IMR-90 (cell line): ENCODE measurements at regions not wholly inside any gene's neighbourhood (a gene's known extent, or its start where the extent isn't known, plus 50 kb on each side); places are given as distances from the start of the nearest gene placed in this dataset.

Source experiments
- ATAC-seq: fragments of 200-7000 bp; cut with Tn5 transposase; 2 replicates; pipeline ENCODE4 v1.9.1; 2020; ENCODE audit warnings: low read depth, mild to moderate bottlenecking, moderate library complexity
- BruUV-seq: library from RNA; stranded (reverse); fragments of 400-500 nt; replicated peaks from 2 replicates; lab custom pipeline; 2021; lab: Mats Ljungman, UMichigan
- CTCF ChIA-PET: fragments of 300-600 bp; formaldehyde crosslinking; extraction: SDS; loops from one replicate; lab custom pipeline; 2021; ENCODE audit warnings: antibody characterized with exemption; lab: Yijun Ruan, JAX
- POLR2A ChIA-PET: fragments of 300-600 bp; sonication (Branson Sonifier 250); formaldehyde crosslinking; loops from one replicate; lab custom pipeline; 2022; ENCODE audit warnings: antibody characterized with exemption; ENCODE audit not compliant: unreplicated experiment; lab: Charles Lee
- DNase-seq: peaks from one replicate; pipeline ENCODE4 v3.0.0; 2013
- H2AFZ ChIP-seq: replicated peaks from 2 replicates; pipeline ENCODE3; 2013; ENCODE audit warnings: low read length, mild to moderate bottlenecking; ENCODE audit not compliant: poor library complexity
- H2AK5ac ChIP-seq: 2 replicates; pipeline ENCODE4 v1.6.1; 2013; ENCODE audit warnings: low read depth, low read length, inconsistent platforms
- H2AK9ac ChIP-seq: replicated peaks from 2 replicates; pipeline ENCODE3; 2013; ENCODE audit warnings: mild to moderate bottlenecking, low read depth, low read length, moderate library complexity; ENCODE audit not compliant: poor library complexity
- H2BK120ac ChIP-seq: 2 replicates; pipeline ENCODE4 v1.6.1; 2013; ENCODE audit warnings: low read depth, low read length, inconsistent platforms
- H2BK15ac ChIP-seq: 3 replicates; pipeline ENCODE4 v1.6.1; 2013; ENCODE audit warnings: low read depth, low read length, inconsistent platforms
- H2BK20ac ChIP-seq: 2 replicates; pipeline ENCODE4 v1.6.1; 2013; ENCODE audit warnings: low read depth, mild to moderate bottlenecking, inconsistent platforms, low read length, moderate library complexity
- H2BK5ac ChIP-seq: 2 replicates; pipeline ENCODE4 v1.6.1; 2013; ENCODE audit warnings: mild to moderate bottlenecking, low read depth, low read length, inconsistent platforms; ENCODE audit not compliant: poor library complexity, severe bottlenecking
- H3K14ac ChIP-seq: replicated peaks from 2 replicates; pipeline ENCODE4 v1.6.1; 2013; ENCODE audit warnings: low read depth, low read length, inconsistent platforms
- H3K18ac ChIP-seq: 2 replicates; pipeline ENCODE4 v1.6.1; 2013; ENCODE audit warnings: low read depth, low read length, control low read depth
- H3K23ac ChIP-seq: 2 replicates; pipeline ENCODE4 v1.6.1; 2013; ENCODE audit warnings: low read depth, low read length, inconsistent platforms
- H3K27ac ChIP-seq: 2 replicates; pipeline ENCODE4 v1.5.1; 2013; ENCODE audit warnings: mild to moderate bottlenecking, control low read depth, low read length; ENCODE audit not compliant: insufficient read depth
- H3K27me3 ChIP-seq: 2 replicates; pipeline ENCODE4 v1.6.1; 2013; ENCODE audit warnings: low read length; ENCODE audit not compliant: control insufficient read depth, insufficient read depth
- H3K36me3 ChIP-seq: 2 replicates; pipeline ENCODE4 v1.6.1; 2013; ENCODE audit warnings: low read length, mixed read lengths; ENCODE audit not compliant: control insufficient read depth, insufficient read depth
- H3K4ac ChIP-seq: 2 replicates; pipeline ENCODE4 v1.6.1; 2013; ENCODE audit warnings: low read depth, low read length, inconsistent platforms
- H3K4me1 ChIP-seq: 2 replicates; pipeline ENCODE4 v1.6.1; 2013; ENCODE audit warnings: low read length, mixed read lengths; ENCODE audit not compliant: control insufficient read depth, insufficient read depth
- H3K4me2 ChIP-seq: 2 replicates; pipeline ENCODE4 v1.6.1; 2013; ENCODE audit warnings: low read depth, mild to moderate bottlenecking, control low read depth, low read length, moderate library complexity
- H3K4me3 ChIP-seq: 2 replicates; pipeline ENCODE4 v1.5.1; 2013; ENCODE audit warnings: low read depth, mild to moderate bottlenecking, control low read depth, low read length, moderate library complexity; ENCODE audit not compliant: insufficient read depth
- H3K56ac ChIP-seq: 2 replicates; pipeline ENCODE4 v1.6.1; 2013; ENCODE audit warnings: low read length, inconsistent platforms; ENCODE audit not compliant: insufficient read depth; ENCODE audit errors: extremely low read depth
- H3K79me1 ChIP-seq, 2 experiments: 2 replicates each; pipeline ENCODE4 v1.6.1; 2013; ENCODE audit warnings: low read length in 2 of 2, inconsistent platforms in 1 of 2, low read depth in 1 of 2
- H3K9ac ChIP-seq: 2 replicates; pipeline ENCODE4 v1.6.1; 2013; ENCODE audit warnings: low read depth, low read length, control low read depth
- H3K9me1 ChIP-seq: 2 replicates; pipeline ENCODE4 v1.6.1; 2013; ENCODE audit warnings: low read length, inconsistent platforms; ENCODE audit not compliant: insufficient read depth
- H3K9me3 ChIP-seq: 2 replicates; pipeline ENCODE4 v1.6.1; 2013; ENCODE audit warnings: low read length; ENCODE audit not compliant: control insufficient read depth, insufficient read depth
- H4K20me1 ChIP-seq: 2 replicates; pipeline ENCODE4 v1.6.1; 2013; ENCODE audit warnings: low read length, inconsistent platforms; ENCODE audit not compliant: insufficient read depth
- H4K5ac ChIP-seq: 2 replicates; pipeline ENCODE4 v1.6.1; 2013; ENCODE audit warnings: mild to moderate bottlenecking, low read depth, low read length, control low read depth
- H4K8ac ChIP-seq, 2 experiments: 2 replicates each; pipeline ENCODE4 v1.6.1; 2013; ENCODE audit warnings: low read depth in 2 of 2, low read length in 2 of 2, control low read depth in 1 of 2, inconsistent platforms in 1 of 2
- H4K91ac ChIP-seq: 2 replicates; pipeline ENCODE4 v1.6.1; 2013; ENCODE audit warnings: low read depth, low read length, inconsistent platforms; ENCODE audit not compliant: insufficient read depth
- CEBPB ChIP-seq: IDR thresholded peaks from 2 replicates; pipeline ENCODE4 v1.6.1; 2012; ENCODE audit warnings: low read depth, low read length, improper control_type of control experiment
- MAFK ChIP-seq: IDR thresholded peaks from 2 replicates; pipeline ENCODE4 v1.6.1; 2012; ENCODE audit warnings: low read depth, low read length, improper control_type of control experiment
- MAZ ChIP-seq: IDR thresholded peaks from 2 replicates; pipeline ENCODE4 v1.6.1; 2012; ENCODE audit warnings: low read depth, mild to moderate bottlenecking, low read length, improper control_type of control experiment, moderate library complexity, borderline replicate concordance
- RFX5 ChIP-seq: IDR thresholded peaks from 2 replicates; pipeline ENCODE4 v1.8.0; 2012; ENCODE audit warnings: low read depth, mild to moderate bottlenecking, low read length, moderate library complexity
- WGBS, 2 experiments: methylation state at CpG; one replicate each; pipeline versions ENCODE4 v1.1.5 to v1.1.7; 2013; ENCODE audit warnings: missing lambda C conversion rate in 2 of 2; ENCODE audit not compliant: insufficient read length in 1 of 2; ENCODE audit errors: extremely low coverage in 2 of 2; 5-methylcytosine and 5-hydroxymethylcytosine counted together
- dilution Hi-C: fragments of 300-500 bp; cut with HindIII; formaldehyde crosslinking; loops from one replicate; pipeline ENCODE4 v1.14.3; 2018; ENCODE audit warnings: low sequenced_read_pairs; ENCODE audit not compliant: unreplicated experiment
- in situ Hi-C: fragments of 300-500 bp; cut with MboI; formaldehyde crosslinking; loops from 3 replicates; pipeline ENCODE4 v1.14.3; 2019; ENCODE audit warnings: low sequenced_read_pairs, inconsistent platforms, mixed read lengths
- intact Hi-C: fragments of 100-400 bp; cut with micrococcal nuclease; formaldehyde crosslinking; loops from 2 replicates; pipeline ENCODE4 v1.10.0; 2022

- POLR2A ChIA-PET, result no interaction called here
- Histone ChIP-seq H3K56ac (no peak overlapping the region), H3K27ac (no peak overlapping the region), H4K91ac (no peak overlapping the region), H3K36me3 (no peaks in the 10 kb centered on the region), H3K9me1 (peaks cover 2% of the 10 kb centered on the region; the same call in 1 of the 2 replicates), H3K4ac (no peak overlapping the region), H3K4me2 (no peak overlapping the region), H4K5ac (no peak overlapping the region), H3K79me1 (no peaks in the 10 kb centered on the region), H2BK120ac (no peak overlapping the region), H2AK5ac (no peak overlapping the region), H3K18ac (no peak overlapping the region), H4K8ac (no peak overlapping the region), H3K23ac (no peak overlapping the region), H4K20me1 (no peaks in the 10 kb centered on the region), H3K27me3 (no peaks in the 10 kb centered on the region), H3K4me1 (no peaks in the 10 kb centered on the region; the same call in 1 of the 2 replicates), H3K14ac (no peak overlapping the region), H2BK20ac (no peak overlapping the region), H2AFZ (no peak overlapping the region), H3K9me3 (no peaks in the 10 kb centered on the region), H3K9ac (no peak overlapping the region), H3K4me3 (no peak overlapping the region), H2AK9ac (no peak overlapping the region), H2BK15ac (no peak overlapping the region), H2BK5ac (no peak overlapping the region)
- dilution Hi-C loops (no loop called here), in situ Hi-C loops (no loop called here), intact Hi-C loops (no loop called here)
- no CpG with 5 or more reads among the region's 1 CpG for WGBS, 2 experiments
- CTCF ChIA-PET, result no interaction called here
- no TSS peak for BruUV-seq
- DNase-seq, result no peak
- TF ChIP-seq RFX5 (no peak), CEBPB (no peak), MAZ (no peak), MAFK (no peak)
- ATAC-seq, result no peak
Measured at GRCh38 chr14:85420278-85420677, 109.7 kb upstream of the FLRT2 start.
